ENCODE measurements at regions not wholly inside any gene's neighbourhood (a gene's known extent, or its start where the extent isn't known, plus 50 kb on each side); places are given as distances from the start of the nearest gene placed in this dataset.

GRCh38 chr13:54934121-54934520 is 1905.5 kb downstream of the OLFM4 start:
- TF ChIP-seq CTCF (IDR thresholded peaks at IDR 0.05): no peak
- no peak for TF ChIP-seq POLR2A (IDR thresholded peaks at IDR 0.05)
- H3K9me3 ChIP-seq (replicated peaks in 1 of 3): no peaks in the 10 kb centered on the region
- no peak overlapping the region for H3K27ac ChIP-seq
- intact Hi-C loops (cut with DNase I): no loop called here
- no peaks in the 10 kb centered on the region for H3K4me1 ChIP-seq (replicated peaks in 1 of 2)
- H3K36me3 ChIP-seq (replicated peaks in 1 of 2): no peaks in the 10 kb centered on the region
- no peak overlapping the region for H3K4me3 ChIP-seq
- WGBS, 4 donors: 35 to 45% (median 40%) methylated on average over 3 of the region's 3 CpGs
- no peaks in the 10 kb centered on the region for H3K27me3 ChIP-seq
- DNase-seq: no peak

- Histone ChIP-seq H3K36me3 (replicated peaks in 1 of 2) (no peaks in the 10 kb centered on the region), H3K4me3 (no peak overlapping the region), H3K27me3 (no peaks in the 10 kb centered on the region), H3K27ac (no peak overlapping the region), H3K4me1 (replicated peaks in 1 of 2) (no peaks in the 10 kb centered on the region), H3K9me3 (replicated peaks in 1 of 3) (no peaks in the 10 kb centered on the region)
- intact Hi-C loops (cut with DNase I): no loop called here
- WGBS, 4 donors: 13 to 35% (median 21%) methylated on average over 1 of the region's 1 CpG
- no peak for TF ChIP-seq POLR2A (IDR thresholded peaks at IDR 0.05)
- TF ChIP-seq CTCF (IDR thresholded peaks at IDR 0.05): no peak
- DNase-seq: no peak
These were observed 1917.4 kb downstream of the OLFM4 start for GRCh38 chr13:54945973-54946372.

- WGBS, 4 donors: 45 to 64% (median 53%) methylated on average over 4 of the region's 4 CpGs
- no peak for DNase-seq
- Histone ChIP-seq H3K27me3 (no peaks in the 10 kb centered on the region), H3K9me3 (replicated peaks in 1 of 3) (no peaks in the 10 kb centered on the region), H3K27ac (no peak overlapping the region), H3K4me1 (replicated peaks in 1 of 2) (no peaks in the 10 kb centered on the region), H3K36me3 (replicated peaks in 1 of 2) (no peaks in the 10 kb centered on the region), H3K4me3 (no peak overlapping the region)
- TF ChIP-seq POLR2A (IDR thresholded peaks at IDR 0.05): no peak
- TF ChIP-seq CTCF (IDR thresholded peaks at IDR 0.05): no peak
- intact Hi-C loops (cut with DNase I): no loop called here
These were observed 1921.1 kb downstream of the OLFM4 start for GRCh38 chr13:54949735-54950134.

- Histone ChIP-seq H3K36me3 (replicated peaks in 1 of 2) (no peaks in the 10 kb centered on the region), H3K4me1 (replicated peaks in 1 of 2) (no peaks in the 10 kb centered on the region), H3K4me3 (no peak overlapping the region), H3K27ac (no peak overlapping the region), H3K9me3 (replicated peaks in 1 of 3) (no peaks in the 10 kb centered on the region), H3K27me3 (no peaks in the 10 kb centered on the region)
- no peak for DNase-seq
- 60 to 76% (median 68%) methylated on average over 1 of the region's 1 CpG for WGBS, 4 donors
- intact Hi-C loops (cut with DNase I): no loop called here
- TF ChIP-seq CTCF (IDR thresholded peaks at IDR 0.05) (no peak), POLR2A (IDR thresholded peaks at IDR 0.05) (no peak)
These were observed 1921.9 kb downstream of the OLFM4 start for GRCh38 chr13:54950546-54950945.
